Naive thymus-derived CD4-positive, alpha-beta T cell (primary cell): ENCODE measurements at regions not wholly inside any gene's neighbourhood (a gene's known extent, or its start where the extent isn't known, plus 50 kb on each side); places are given as distances from the start of the nearest gene placed in this dataset.
"Not testable (repeated sequence)": the region's sequence is repeated elsewhere in the genome, so short reads cannot be mapped to it uniquely, and the experiment has no call there.

Experiments used
- ATAC-seq: fragments of 150-1000 bp; cut with Tn5 transposase; 2 replicates; pipeline ENCODE4 v1.10.0; 2021; ENCODE audit warnings: mild to moderate bottlenecking, moderate library complexity
- CTCF ChIA-PET: fragments of 350-600 bp; sonication (Branson Sonifier 250); formaldehyde crosslinking; loops from one replicate; lab custom pipeline; 2021; ENCODE audit warnings: antibody characterized with exemption; lab: Charles Lee
- POLR2A ChIA-PET: fragments of 350-600 bp; sonication (Branson Sonifier 250); formaldehyde crosslinking; loops from one replicate; lab custom pipeline; 2021; ENCODE audit warnings: antibody characterized with exemption, inconsistent platforms; lab: Charles Lee
- DNase-seq, 9 donors: peaks; one replicate each; pipeline versions ENCODE4 v3.0.0 to v3.0.0-alpha.2; 2020 to 2022; ENCODE audit warnings: mixed read lengths in 1 of 9
- H3K27ac ChIP-seq: one replicate; pipeline ENCODE4 v1.7.0; 2013; ENCODE audit warnings: mild to moderate bottlenecking, low read depth, low read length, moderate library complexity
- H3K27me3 ChIP-seq, 2 donors: one replicate each; pipeline ENCODE4 v1.7.0; 2013; ENCODE audit warnings: low read length in 2 of 2, mild to moderate bottlenecking in 2 of 2, moderate library complexity in 2 of 2; ENCODE audit not compliant: control insufficient read depth in 2 of 2, insufficient read depth in 2 of 2
- H3K36me3 ChIP-seq, 3 experiments: 1 replicate in 2 of 3; 2 replicates in 1 of 3; pipeline ENCODE4 v1.7.0; 2013; ENCODE audit warnings: low read length in 3 of 3, mild to moderate bottlenecking in 3 of 3, moderate library complexity in 1 of 3; ENCODE audit not compliant: insufficient read depth in 3 of 3, control insufficient read depth in 2 of 3
- H3K4me1 ChIP-seq, 2 donors: one replicate each; pipeline ENCODE4 v1.7.0; 2013; ENCODE audit warnings: low read length in 2 of 2, mild to moderate bottlenecking in 2 of 2, moderate library complexity in 1 of 2; ENCODE audit not compliant: control insufficient read depth in 2 of 2, insufficient read depth in 2 of 2
- H3K4me3 ChIP-seq: 2 replicates; pipeline ENCODE4 v1.7.0; 2013; ENCODE audit warnings: mild to moderate bottlenecking, low read length
- H3K9me3 ChIP-seq, 3 experiments: 1 replicate in 2 of 3; 2 replicates in 1 of 3; pipeline ENCODE4 v1.7.0; 2013; ENCODE audit warnings: low read length in 3 of 3; ENCODE audit not compliant: control insufficient read depth in 2 of 3
- H3K27ac Mint-ChIP-seq, 9 donors: one replicate each; pipeline ENCODE4 v1.8.0; 2020 to 2022; ENCODE audit warnings: mixed read lengths in 9 of 9, mild to moderate bottlenecking in 8 of 9, moderate library complexity in 5 of 9, inconsistent platforms in 2 of 9
- H3K27me3 Mint-ChIP-seq, 5 donors: one replicate each; pipeline ENCODE4 v1.8.0; 2021 to 2022; ENCODE audit warnings: mixed read lengths in 5 of 5, mild to moderate bottlenecking in 1 of 5
- H3K36me3 Mint-ChIP-seq, 5 donors: one replicate each; pipeline ENCODE4 v1.8.0; 2020 to 2022; ENCODE audit warnings: mixed read lengths in 5 of 5, mild to moderate bottlenecking in 3 of 5, inconsistent platforms in 1 of 5
- H3K4me1 Mint-ChIP-seq, 7 donors: one replicate each; pipeline ENCODE4 v1.8.0; 2020 to 2022; ENCODE audit warnings: mixed read lengths in 7 of 7, mild to moderate bottlenecking in 3 of 7, inconsistent platforms in 1 of 7
- H3K4me3 Mint-ChIP-seq, 10 donors: one replicate each; pipeline ENCODE4 v1.8.0; 2020 to 2022; ENCODE audit warnings: mild to moderate bottlenecking in 10 of 10, mixed read lengths in 10 of 10, moderate library complexity in 6 of 10, inconsistent platforms in 2 of 10
- H3K9me3 Mint-ChIP-seq, 11 donors: one replicate each; pipeline ENCODE4 v1.8.0; 2020 to 2022; ENCODE audit warnings: mixed read lengths in 11 of 11, mild to moderate bottlenecking in 4 of 11, inconsistent platforms in 1 of 11, moderate library complexity in 1 of 11
- intact Hi-C, 2 donors: fragments of 100-400 bp; cut with micrococcal nuclease; formaldehyde crosslinking; loops; one replicate each; pipeline ENCODE4 v1.15.1; 2023

GRCh38 chr20:55632592-55632991, 372.7 kb downstream of the CBLN4 start:
- H3K27me3 Mint-ChIP-seq = no peaks in the 10 kb centered on the region
- Histone ChIP-seq H3K9me3 (no peaks in the 10 kb centered on the region), H3K27me3 (no peaks in the 10 kb centered on the region), H3K27ac (no peak overlapping the region), H3K36me3 (no peaks in the 10 kb centered on the region), H3K4me1 (no peaks in the 10 kb centered on the region), H3K4me3 (no peak overlapping the region)
- ATAC-seq = no peak
- DNase-seq = no peak
- no peak overlapping the region for H3K27ac Mint-ChIP-seq
- H3K4me3 Mint-ChIP-seq = no peak overlapping the region
- H3K9me3 Mint-ChIP-seq = peaks cover 0 to 6% (median 0%) of the 10 kb centered on the region in 11 donors
- ChIA-PET CTCF (no interaction called here), POLR2A (no interaction called here)
- no peaks in the 10 kb centered on the region for H3K36me3 Mint-ChIP-seq
- intact Hi-C loops = no loop called here
- H3K4me1 Mint-ChIP-seq = no peaks in the 10 kb centered on the region

GRCh38 chr20:55629143-55629542, 376.2 kb downstream of the CBLN4 start:
- POLR2A ChIA-PET, intact Hi-C loops: not testable (repeated sequence)

GRCh38 chr20:55626716-55627115, 378.6 kb downstream of the CBLN4 start:
- H3K27me3 Mint-ChIP-seq = no peaks in the 10 kb centered on the region
- no peak overlapping the region for H3K27ac Mint-ChIP-seq
- CTCF ChIA-PET = no interaction called here
- H3K4me1 Mint-ChIP-seq = no peaks in the 10 kb centered on the region
- POLR2A ChIA-PET = no interaction called here
- peaks cover 0 to 6% (median under 1%) of the 10 kb centered on the region in 11 donors for H3K9me3 Mint-ChIP-seq
- no peaks in the 10 kb centered on the region for H3K36me3 Mint-ChIP-seq
- Histone ChIP-seq H3K4me1 (no peaks in the 10 kb centered on the region), H3K4me3 (no peak overlapping the region), H3K27ac (no peak overlapping the region), H3K36me3 (no peaks in the 10 kb centered on the region), H3K9me3 (peaks cover 0 to under 1% (median 0%) of the 10 kb centered on the region in 3 experiments), H3K27me3 (no peaks in the 10 kb centered on the region)
- no peak for DNase-seq
- H3K4me3 Mint-ChIP-seq = no peak overlapping the region
- intact Hi-C loops = no loop called here
- ATAC-seq = no peak

More at GRCh38 chr20:55629143-55629542, 376.2 kb downstream of the CBLN4 start:
- H3K27ac ChIP-seq, DNase-seq, ATAC-seq, CTCF ChIA-PET, H3K27me3 Mint-ChIP-seq, H3K36me3 Mint-ChIP-seq, H3K9me3 ChIP-seq, H3K4me3 ChIP-seq, H3K9me3 Mint-ChIP-seq, H3K27me3 ChIP-seq, H3K27ac Mint-ChIP-seq, H3K4me1 ChIP-seq, H3K36me3 ChIP-seq, H3K4me3 Mint-ChIP-seq, H3K4me1 Mint-ChIP-seq: not testable (repeated sequence)

GRCh38 chr20:55616367-55616766, 389.0 kb downstream of the CBLN4 start:
- POLR2A ChIA-PET = no interaction called here
- no peak for ATAC-seq
- intact Hi-C loops = no loop called here
- Mint-ChIP-seq H3K4me3 (no peak overlapping the region), H3K27ac (no peak overlapping the region), H3K9me3 (peaks cover 0 to 17% (median 8%) of the 10 kb centered on the region in 11 donors), H3K27me3 (no peaks in the 10 kb centered on the region), H3K4me1 (no peaks in the 10 kb centered on the region), H3K36me3 (no peaks in the 10 kb centered on the region)
- H3K27ac ChIP-seq = no peak overlapping the region
- peaks cover 0 to under 1% (median 0%) of the 10 kb centered on the region in 3 experiments for H3K9me3 ChIP-seq
- H3K36me3 ChIP-seq = no peaks in the 10 kb centered on the region
- no peak for DNase-seq
- no peaks in the 10 kb centered on the region for H3K27me3 ChIP-seq
- no peak overlapping the region for H3K4me3 ChIP-seq
- H3K4me1 ChIP-seq = no peaks in the 10 kb centered on the region
- CTCF ChIA-PET = no interaction called here

GRCh38 chr20:55615818-55616217, 389.5 kb downstream of the CBLN4 start:
- Mint-ChIP-seq H3K9me3 (peaks cover 0 to 20% (median 7%) of the 10 kb centered on the region in 11 donors), H3K36me3 (no peaks in the 10 kb centered on the region), H3K27ac (no peak overlapping the region), H3K27me3 (no peaks in the 10 kb centered on the region), H3K4me3 (no peak overlapping the region), H3K4me1 (no peaks in the 10 kb centered on the region)
- intact Hi-C loops = no loop called here
- POLR2A ChIA-PET = no interaction called here
- no peak overlapping the region for H3K4me3 ChIP-seq
- ATAC-seq (no peak), DNase-seq (no peak)
- H3K9me3 ChIP-seq = no peaks in the 10 kb centered on the region
- CTCF ChIA-PET = no interaction called here
- no peaks in the 10 kb centered on the region for H3K4me1 ChIP-seq
- H3K27me3 ChIP-seq = no peaks in the 10 kb centered on the region
- H3K27ac ChIP-seq = no peak overlapping the region
- no peaks in the 10 kb centered on the region for H3K36me3 ChIP-seq

GRCh38 chr20:55614220-55614757, 391.0 kb downstream of the CBLN4 start:
- ATAC-seq = no peak
- POLR2A ChIA-PET = no interaction called here
- H3K4me1 ChIP-seq = no peaks in the 10 kb centered on the region
- no peaks in the 10 kb centered on the region for H3K27me3 ChIP-seq
- no peak overlapping the region for H3K4me3 ChIP-seq
- no peaks in the 10 kb centered on the region for H3K36me3 ChIP-seq
- no peaks in the 10 kb centered on the region for H3K9me3 ChIP-seq
- intact Hi-C loops = no loop called here
- no peak overlapping the region for H3K27ac ChIP-seq
- H3K9me3 Mint-ChIP-seq = peaks cover 0 to 18% (median 5%) of the 10 kb centered on the region in 11 donors
- H3K4me3 Mint-ChIP-seq = no peak overlapping the region
- H3K27ac Mint-ChIP-seq = no peak overlapping the region
- no peaks in the 10 kb centered on the region for H3K36me3 Mint-ChIP-seq
- H3K4me1 Mint-ChIP-seq = no peaks in the 10 kb centered on the region
- H3K27me3 Mint-ChIP-seq = no peaks in the 10 kb centered on the region
- DNase-seq = no peak
- CTCF ChIA-PET = no interaction called here

GRCh38 chr20:55610756-55611155, 394.6 kb downstream of the CBLN4 start:
- ChIA-PET CTCF (no interaction called here), POLR2A (no interaction called here)
- Histone ChIP-seq H3K27ac (no peak overlapping the region), H3K4me1 (no peaks in the 10 kb centered on the region), H3K36me3 (no peaks in the 10 kb centered on the region), H3K9me3 (no peaks in the 10 kb centered on the region), H3K4me3 (no peak overlapping the region), H3K27me3 (no peaks in the 10 kb centered on the region)
- ATAC-seq = no peak
- no peak for DNase-seq
- H3K27ac Mint-ChIP-seq = no peak overlapping the region
- intact Hi-C loops = no loop called here
- no peaks in the 10 kb centered on the region for H3K27me3 Mint-ChIP-seq
- H3K9me3 Mint-ChIP-seq = peaks cover 0 to 12% (median 4%) of the 10 kb centered on the region in 11 donors
- no peaks in the 10 kb centered on the region for H3K4me1 Mint-ChIP-seq
- H3K36me3 Mint-ChIP-seq = no peaks in the 10 kb centered on the region
- H3K4me3 Mint-ChIP-seq = no peak overlapping the region
